HCT116 (cell line): ENCODE measurements at regions not wholly inside any gene's neighbourhood (a gene's known extent, or its start where the extent isn't known, plus 50 kb on each side); places are given as distances from the start of the nearest gene placed in this dataset.

Source experiments
- ATAC-seq: fragments of 200-7000 bp; cut with Tn5 transposase; 2 replicates; pipeline ENCODE4 v1.9.1; 2020; ENCODE audit warnings: mild to moderate bottlenecking, moderate library complexity
- BruUV-seq: library from RNA; stranded (reverse); fragments of 400-500 nt; replicated peaks from 2 replicates; lab custom pipeline; 2021; lab: Mats Ljungman, UMichigan
- CTCF ChIA-PET: fragments of 300-600 bp; sonication (Branson Sonifier 250); formaldehyde crosslinking; loops from one replicate; lab custom pipeline; 2021; ENCODE audit warnings: antibody characterized with exemption; lab: Charles Lee
- POLR2A ChIA-PET: fragments of 300-600, 350-600 bp; sonication (Branson Sonifier 250); formaldehyde crosslinking; loops from one replicate; lab custom pipeline; 2021; ENCODE audit warnings: antibody characterized with exemption; lab: Charles Lee
- RAD21 ChIA-PET, 2 experiments: fragments of 300-600 bp; sonication (Branson Sonifier 250); formaldehyde crosslinking; loops; one replicate each; lab custom pipeline; 2023; ENCODE audit warnings: low total read pairs in 2 of 2; ENCODE audit not compliant: uncharacterized antibody in 2 of 2, unreplicated experiment in 2 of 2, low non-redundant PET in 1 of 2; lab: Charles Lee
- DNase-seq: peaks from one replicate; pipeline ENCODE4 v3.0.0-alpha.2; 2010; ENCODE audit warnings: low read depth, low spot score
- H2AFZ ChIP-seq: fragments of 200-600 bp; shearing (Covaris generic), sonication (generic); 2 replicates; pipeline ENCODE4 v1.6.1; 2017; ENCODE audit warnings: low read depth, mixed run types, mixed read lengths, antibody characterized with exemption, low read length; ENCODE audit not compliant: poor library complexity, severe bottlenecking
- H3K27ac ChIP-seq: 2 replicates; pipeline ENCODE4 v1.5.1; 2012; ENCODE audit warnings: low read depth, low read length
- H3K27me3 ChIP-seq: fragments of 200-600 bp; sonication (generic); 2 replicates; pipeline ENCODE4 v1.6.1; 2016; ENCODE audit warnings: mixed run types, low read length, mixed read lengths; ENCODE audit not compliant: insufficient read depth
- H3K36me3 ChIP-seq, 2 experiments: fragments of 200-500 bp in 1 of 2; fragments of 200-600 bp in 1 of 2; sonication (Bioruptor generic) in 1 of 2; sonication (generic) in 1 of 2; 2 replicates each; pipeline versions ENCODE4 v1.5.1 to v1.6.1; 2014 to 2016; ENCODE audit warnings: low read length in 2 of 2, inconsistent platforms in 1 of 2, mixed read lengths in 1 of 2, mixed run types in 1 of 2; ENCODE audit not compliant: insufficient read depth in 2 of 2, control insufficient read depth in 1 of 2
- H3K4me1 ChIP-seq, 2 experiments: fragments of 200-600 bp in 1 of 2; sonication (generic) in 1 of 2; 2 replicates each; pipeline versions ENCODE4 v1.5.1 to v1.6.1; 2012 to 2017; ENCODE audit warnings: low read length in 2 of 2, inconsistent platforms in 1 of 2, mild to moderate bottlenecking in 1 of 2, mixed read lengths in 1 of 2, mixed run types in 1 of 2, moderate library complexity in 1 of 2; ENCODE audit not compliant: insufficient read depth in 2 of 2, control insufficient read depth in 1 of 2
- H3K4me2 ChIP-seq: fragments of 200-600 bp; sonication (generic); 2 replicates; pipeline ENCODE4 v1.6.1; 2017; ENCODE audit warnings: mixed run types, low read length, mixed read lengths
- H3K4me3 ChIP-seq, 2 experiments: fragments of 200-600 bp in 1 of 2; sonication (generic) in 1 of 2; replicated peaks in 1 of 2; 2 replicates each; pipeline ENCODE4 v1.5.1; 2011 to 2016; ENCODE audit warnings: low read length in 2 of 2, control low read depth in 1 of 2, low read depth in 1 of 2, mild to moderate bottlenecking in 1 of 2, mixed read lengths in 1 of 2, mixed run types in 1 of 2
- H3K79me2 ChIP-seq: fragments of 200-600 bp; sonication (generic); 2 replicates; pipeline ENCODE4 v1.6.1; 2017; ENCODE audit warnings: mild to moderate bottlenecking, mixed run types, low read length, moderate library complexity, mixed read lengths; ENCODE audit not compliant: insufficient read depth
- H3K9ac ChIP-seq: fragments of 200-600 bp; sonication (generic); 2 replicates; pipeline ENCODE4 v1.6.1; 2016; ENCODE audit warnings: low read length, mixed read lengths
- H3K9me2 ChIP-seq: fragments of 200-600 bp; sonication (generic), shearing (Covaris generic); 2 replicates; pipeline ENCODE4 v1.6.1; 2017; ENCODE audit warnings: mixed run types, mild to moderate bottlenecking, moderate library complexity; ENCODE audit not compliant: insufficient read depth
- H3K9me3 ChIP-seq, 2 experiments: fragments of 200-500 bp in 1 of 2; fragments of 200-600 bp in 1 of 2; sonication (Bioruptor generic) in 1 of 2; sonication (generic) in 1 of 2; 2 replicates each; pipeline ENCODE4 v1.6.1; 2014 to 2017; ENCODE audit warnings: low read length in 2 of 2, mixed read lengths in 2 of 2, inconsistent platforms in 1 of 2, low read depth in 1 of 2, mild to moderate bottlenecking in 1 of 2, mixed run types in 1 of 2, moderate library complexity in 1 of 2; ENCODE audit not compliant: control insufficient read depth in 1 of 2, insufficient read depth in 1 of 2
- H4K20me1 ChIP-seq: fragments of 200-600 bp; sonication (generic), shearing (Covaris generic); 2 replicates; pipeline ENCODE4 v1.6.1; 2017; ENCODE audit warnings: mixed run types, mild to moderate bottlenecking, moderate library complexity; ENCODE audit not compliant: insufficient read depth
- CEBPB ChIP-seq: IDR thresholded peaks from 2 replicates; pipeline ENCODE4 v1.6.1; 2012; ENCODE audit warnings: low read depth
- FOSL1 ChIP-seq: IDR thresholded peaks from 2 replicates; pipeline ENCODE4 v1.6.1; 2012; ENCODE audit warnings: low read depth
- JUND ChIP-seq: IDR thresholded peaks from 2 replicates; pipeline ENCODE4 v1.6.1; 2012
- RAD21 ChIP-seq: IDR thresholded peaks from 2 replicates; pipeline ENCODE4 v1.6.1; 2012; ENCODE audit warnings: low read depth, mild to moderate bottlenecking
- SRF ChIP-seq: IDR thresholded peaks from 2 replicates; pipeline ENCODE4 v1.6.1; 2012; ENCODE audit warnings: low read depth
- YY1 ChIP-seq: IDR thresholded peaks from 2 replicates; pipeline ENCODE4 v1.6.1; 2011; ENCODE audit warnings: low read length, low read depth, moderate library complexity, mild to moderate bottlenecking; ENCODE audit not compliant: insufficient replicate concordance; ENCODE audit errors: extremely low read depth
- ZNF274 ChIP-seq: fragments of 200-500 bp; sonication (Bioruptor generic); IDR thresholded peaks from 2 replicates; pipeline ENCODE4 v1.6.1; 2014; ENCODE audit warnings: mild to moderate bottlenecking, low read depth, low read length, inconsistent platforms
- intact Hi-C: fragments of 100-400 bp; cut with micrococcal nuclease; formaldehyde crosslinking; loops from 2 replicates; pipeline ENCODE4 v1.10.0; 2022
- TF ChIP-seq, protein P1 (sequence below): IDR thresholded peaks from 2 replicates; pipeline ENCODE4 v1.6.1; 2012
- TF ChIP-seq, protein P2 (sequence below): IDR thresholded peaks from 2 replicates; pipeline ENCODE4 v1.6.1; 2011; ENCODE audit warnings: mild to moderate bottlenecking, low read length, moderate library complexity; ENCODE audit not compliant: insufficient replicate concordance; ENCODE audit errors: extremely low read depth

DNA sequence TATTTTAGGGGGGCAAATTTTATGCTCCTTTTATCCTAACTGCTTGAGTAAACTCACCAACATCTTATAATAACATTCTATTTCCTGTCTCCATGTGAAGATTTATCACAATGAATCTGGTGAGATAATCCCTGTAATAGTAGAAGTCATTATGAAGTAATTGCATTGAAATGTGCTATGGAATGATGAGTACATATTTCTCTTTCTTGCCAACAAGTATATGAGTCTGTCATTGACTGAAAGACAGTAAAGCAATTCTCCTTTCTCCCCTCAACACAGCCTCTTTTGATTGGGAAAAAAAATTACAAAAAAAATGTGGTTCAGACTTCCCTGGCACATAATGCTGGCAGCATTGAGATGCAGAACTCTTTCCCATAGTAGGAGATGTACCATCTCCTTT lies 459.2 kb upstream of the RGMB start:
- BruUV-seq: no TSS peak
- H3K9ac ChIP-seq: no peak overlapping the region
- POLR2A ChIA-PET: no interaction called here
- intact Hi-C loops: no loop called here
- no peak overlapping the region for H3K27ac ChIP-seq
- no peak for TF ChIP-seq YY1
- no peak for TF ChIP-seq RAD21
- TF ChIP-seq, protein P1, sequence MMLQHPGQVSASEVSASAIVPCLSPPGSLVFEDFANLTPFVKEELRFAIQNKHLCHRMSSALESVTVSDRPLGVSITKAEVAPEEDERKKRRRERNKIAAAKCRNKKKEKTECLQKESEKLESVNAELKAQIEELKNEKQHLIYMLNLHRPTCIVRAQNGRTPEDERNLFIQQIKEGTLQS: no peak
- TF ChIP-seq SRF: no peak
- H3K4me1 ChIP-seq: peaks cover 0 to 11% of the 10 kb centered on the region in 2 experiments; a peak in 3 of 4 replicates
- no peak overlapping the region for H3K4me3 ChIP-seq
- DNase-seq (no peak), ATAC-seq (no peak)
- CTCF ChIA-PET: no interaction called here
- H3K27me3 ChIP-seq: no peaks in the 10 kb centered on the region
- no peaks in the 10 kb centered on the region for H4K20me1 ChIP-seq
- H3K36me3 ChIP-seq: no peaks in the 10 kb centered on the region
- no peaks in the 10 kb centered on the region for H3K9me3 ChIP-seq
- RAD21 ChIA-PET: interaction anchor here in 1 of 2 experiments (0.7 kb wide), 1 partner anchor 65 kb away, joined by 3 read pairs; no protein-coding TSS in a partner anchor
- no peaks in the 10 kb centered on the region for H3K9me2 ChIP-seq
- H2AFZ ChIP-seq: no peak overlapping the region
- H3K4me2 ChIP-seq: no peak overlapping the region
- H3K79me2 ChIP-seq: no peaks in the 10 kb centered on the region

DNA sequence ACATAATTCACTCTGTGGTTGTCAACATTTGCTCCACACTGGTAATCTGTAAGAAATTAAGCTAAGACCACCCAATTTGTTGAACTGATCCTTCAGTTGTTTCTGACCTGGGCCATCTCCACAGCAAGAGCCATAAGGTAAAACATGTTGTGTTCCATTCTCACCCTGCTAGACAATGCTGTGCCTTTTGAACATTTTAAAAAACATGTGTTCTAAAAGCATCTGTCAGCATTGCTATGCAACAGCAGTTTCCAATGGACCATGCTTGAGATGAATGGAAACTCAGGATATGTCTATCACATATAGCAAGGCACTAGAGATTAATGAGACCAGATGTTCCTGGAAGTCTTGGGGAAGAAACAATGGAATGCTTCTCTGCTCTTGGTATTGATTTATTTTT lies 455.1 kb upstream of the RGMB start:
- Histone ChIP-seq H2AFZ (no peak overlapping the region), H3K9me3 (no peaks in the 10 kb centered on the region), H3K27ac (no peak overlapping the region), H3K4me1 (no peaks in the 10 kb centered on the region), H3K4me3 (no peak overlapping the region), H3K9ac (no peak overlapping the region), H3K27me3 (no peaks in the 10 kb centered on the region), H3K36me3 (no peaks in the 10 kb centered on the region), H3K79me2 (no peaks in the 10 kb centered on the region), H3K9me2 (no peaks in the 10 kb centered on the region), H4K20me1 (no peaks in the 10 kb centered on the region), H3K4me2 (no peak overlapping the region)
- no TSS peak for BruUV-seq
- intact Hi-C loops: no loop called here
- no peak for DNase-seq
- no peak for ATAC-seq
- TF ChIP-seq ZNF274 (no peak), FOSL1 (no peak), CEBPB (no peak), SRF (no peak), JUND (no peak)
- TF ChIP-seq, protein P2, sequence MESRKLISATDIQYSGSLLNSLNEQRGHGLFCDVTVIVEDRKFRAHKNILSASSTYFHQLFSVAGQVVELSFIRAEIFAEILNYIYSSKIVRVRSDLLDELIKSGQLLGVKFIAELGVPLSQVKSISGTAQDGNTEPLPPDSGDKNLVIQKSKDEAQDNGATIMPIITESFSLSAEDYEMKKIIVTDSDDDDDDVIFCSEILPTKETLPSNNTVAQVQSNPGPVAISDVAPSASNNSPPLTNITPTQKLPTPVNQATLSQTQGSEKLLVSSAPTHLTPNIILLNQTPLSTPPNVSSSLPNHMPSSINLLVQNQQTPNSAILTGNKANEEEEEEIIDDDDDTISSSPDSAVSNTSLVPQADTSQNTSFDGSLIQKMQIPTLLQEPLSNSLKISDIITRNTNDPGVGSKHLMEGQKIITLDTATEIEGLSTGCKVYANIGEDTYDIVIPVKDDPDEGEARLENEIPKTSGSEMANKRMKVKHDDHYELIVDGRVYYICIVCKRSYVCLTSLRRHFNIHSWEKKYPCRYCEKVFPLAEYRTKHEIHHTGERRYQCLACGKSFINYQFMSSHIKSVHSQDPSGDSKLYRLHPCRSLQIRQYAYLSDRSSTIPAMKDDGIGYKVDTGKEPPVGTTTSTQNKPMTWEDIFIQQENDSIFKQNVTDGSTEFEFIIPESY: no peak
- RAD21 ChIA-PET: no interaction called here
- CTCF ChIA-PET: no interaction called here
- POLR2A ChIA-PET: no interaction called here
